ENCODE measurements at regions not wholly inside any gene's neighbourhood (a gene's known extent, or its start where the extent isn't known, plus 50 kb on each side); places are given as distances from the start of the nearest gene placed in this dataset.
"Not testable (repeated sequence)": the region's sequence is repeated elsewhere in the genome, so short reads cannot be mapped to it uniquely, and the experiment has no call there.

GRCh38 chr1:184836141-184836540 lies 81.5 kb upstream of the EDEM3 start:
- no peak overlapping the region for H3K27ac ChIP-seq
- TF ChIP-seq, protein P1, sequence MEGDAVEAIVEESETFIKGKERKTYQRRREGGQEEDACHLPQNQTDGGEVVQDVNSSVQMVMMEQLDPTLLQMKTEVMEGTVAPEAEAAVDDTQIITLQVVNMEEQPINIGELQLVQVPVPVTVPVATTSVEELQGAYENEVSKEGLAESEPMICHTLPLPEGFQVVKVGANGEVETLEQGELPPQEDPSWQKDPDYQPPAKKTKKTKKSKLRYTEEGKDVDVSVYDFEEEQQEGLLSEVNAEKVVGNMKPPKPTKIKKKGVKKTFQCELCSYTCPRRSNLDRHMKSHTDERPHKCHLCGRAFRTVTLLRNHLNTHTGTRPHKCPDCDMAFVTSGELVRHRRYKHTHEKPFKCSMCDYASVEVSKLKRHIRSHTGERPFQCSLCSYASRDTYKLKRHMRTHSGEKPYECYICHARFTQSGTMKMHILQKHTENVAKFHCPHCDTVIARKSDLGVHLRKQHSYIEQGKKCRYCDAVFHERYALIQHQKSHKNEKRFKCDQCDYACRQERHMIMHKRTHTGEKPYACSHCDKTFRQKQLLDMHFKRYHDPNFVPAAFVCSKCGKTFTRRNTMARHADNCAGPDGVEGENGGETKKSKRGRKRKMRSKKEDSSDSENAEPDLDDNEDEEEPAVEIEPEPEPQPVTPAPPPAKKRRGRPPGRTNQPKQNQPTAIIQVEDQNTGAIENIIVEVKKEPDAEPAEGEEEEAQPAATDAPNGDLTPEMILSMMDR (conservative IDR thresholded peaks at IDR 0.05) = no peak
- no peak for TF ChIP-seq ZFX (IDR thresholded peaks at IDR 0.05)

DNA sequence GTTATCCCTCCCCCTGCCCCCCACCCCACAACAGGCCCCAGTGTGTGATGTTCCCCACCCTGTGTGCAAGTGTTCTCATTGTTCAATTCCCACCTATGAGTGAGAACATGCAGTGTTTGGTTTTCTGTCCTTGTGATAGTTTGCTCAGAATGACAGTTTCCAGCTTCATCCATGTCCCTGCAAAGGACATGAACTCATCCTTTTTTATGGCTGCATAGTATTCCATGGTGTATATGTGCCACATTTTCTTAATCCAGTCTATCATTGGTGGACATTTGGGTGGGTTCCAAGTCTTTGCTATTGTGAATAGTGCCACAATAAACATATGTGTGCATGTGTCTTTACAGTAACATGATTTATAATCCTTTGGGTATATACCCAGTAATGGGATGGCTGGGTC lies 79.3 kb upstream of the EDEM3 start:
- not testable (repeated sequence) for H3K27ac ChIP-seq

- H3K27ac ChIP-seq = no peak overlapping the region
- no peak for TF ChIP-seq ZFX (IDR thresholded peaks at IDR 0.05)
- TF ChIP-seq, protein P1 (conservative IDR thresholded peaks at IDR 0.05) = no peak
These were observed 77.9 kb upstream of the EDEM3 start for GRCh38 chr1:184832517-184832916.

DNA sequence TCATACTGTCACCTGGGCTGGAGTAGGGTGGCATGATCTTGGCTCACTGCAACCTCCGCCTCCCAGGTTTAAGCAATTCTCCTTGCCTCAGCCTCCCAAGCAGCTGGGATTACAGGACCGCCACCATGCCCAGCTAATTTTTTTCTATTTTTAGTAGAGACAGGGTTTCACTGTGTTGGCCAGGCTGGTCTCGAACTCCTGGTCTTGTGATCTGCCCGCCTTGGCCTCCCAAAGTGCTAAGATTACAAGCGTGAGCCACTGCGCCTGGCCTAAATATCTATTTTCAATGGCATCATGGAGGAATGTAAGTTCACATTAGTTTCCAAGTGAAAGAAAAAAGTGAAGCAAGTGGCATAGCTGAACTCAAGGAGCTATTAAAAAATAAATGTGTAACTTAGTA lies 74.8 kb upstream of the EDEM3 start:
- not testable (repeated sequence) for H3K27ac ChIP-seq

DNA sequence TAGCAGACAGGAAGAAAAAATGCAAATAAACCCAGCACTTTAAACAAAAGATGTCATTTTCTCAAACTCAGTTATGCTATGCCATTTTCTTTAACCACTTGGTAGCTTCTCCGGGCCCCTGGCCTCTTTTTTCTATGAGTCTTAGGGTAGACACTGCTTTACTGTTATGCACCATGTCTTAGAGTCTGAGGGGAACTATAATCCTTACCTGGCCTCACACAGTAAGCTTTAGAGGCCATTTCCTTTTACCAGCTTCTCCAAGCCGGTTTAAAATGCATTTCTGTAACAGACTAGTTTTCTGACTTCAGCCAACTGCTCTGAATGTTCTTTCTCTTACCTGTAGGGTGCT lies 73.7 kb upstream of the EDEM3 start:
- H3K27ac ChIP-seq = no peak overlapping the region
- TF ChIP-seq, protein P1 (conservative IDR thresholded peaks at IDR 0.05) = no peak
- no peak for TF ChIP-seq ZFX (IDR thresholded peaks at IDR 0.05)

DNA sequence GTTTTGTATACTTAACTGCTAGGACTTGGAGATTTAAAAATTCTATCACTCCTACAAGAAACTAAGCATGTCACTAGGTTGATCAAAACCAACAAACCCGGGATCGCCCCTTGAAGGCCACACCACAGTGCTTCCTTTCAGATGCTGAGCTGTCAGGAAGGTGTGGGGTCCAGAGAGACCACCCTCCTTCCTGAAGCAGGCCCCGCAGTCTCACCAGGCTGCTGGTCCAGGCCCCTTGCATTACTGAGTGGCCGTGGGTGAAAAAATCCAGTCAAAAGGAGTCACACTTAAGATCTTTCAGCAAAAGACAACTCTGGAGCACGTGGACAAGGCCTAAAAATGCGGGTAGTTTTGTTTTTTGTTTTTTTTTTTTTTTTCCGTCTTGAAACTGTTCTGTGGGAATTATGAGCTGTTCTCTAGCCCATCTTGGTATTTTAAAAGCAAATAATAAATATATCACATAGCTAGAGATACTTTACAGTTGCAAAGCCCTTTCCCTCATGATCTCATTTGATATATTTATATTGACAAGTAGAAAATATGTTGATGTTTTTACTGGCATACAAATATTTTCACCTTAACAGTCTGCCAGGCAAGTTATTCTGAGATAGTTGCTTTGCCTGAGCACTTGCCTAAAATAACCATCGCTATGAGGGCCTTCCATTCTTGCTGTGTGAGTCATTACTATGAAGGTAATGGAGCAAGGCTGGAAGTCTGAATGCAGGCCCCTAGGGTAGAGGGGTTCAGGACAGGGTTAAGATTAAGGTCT lies 73.1 kb upstream of the EDEM3 start:
- TF ChIP-seq, protein P1 (conservative IDR thresholded peaks at IDR 0.05) = no peak
- no peak for TF ChIP-seq ZFX (IDR thresholded peaks at IDR 0.05)
- no peak overlapping the region for H3K27ac ChIP-seq

GRCh38 chr1:184826001-184826400 lies 71.3 kb upstream of the EDEM3 start:
- no peak overlapping the region for H3K27ac ChIP-seq
- TF ChIP-seq ZFX (IDR thresholded peaks at IDR 0.05) = no peak
- TF ChIP-seq, protein P1 (conservative IDR thresholded peaks at IDR 0.05) = no peak

- no peak overlapping the region for H3K27ac ChIP-seq
These were observed 70.9 kb upstream of the EDEM3 start for GRCh38 chr1:184825571-184825970.

More at GRCh38 chr1:184825571-184825970, 70.9 kb upstream of the EDEM3 start:
- TF ChIP-seq, protein P1 (conservative IDR thresholded peaks at IDR 0.05) = no peak
- TF ChIP-seq ZFX (IDR thresholded peaks at IDR 0.05) = no peak
